Central memory CD8-positive, alpha-beta T cell (primary cell): ENCODE measurements at regions not wholly inside any gene's neighbourhood (a gene's known extent, or its start where the extent isn't known, plus 50 kb on each side); places are given as distances from the start of the nearest gene placed in this dataset.

Experiments
- ATAC-seq: fragments of 150-1000 bp; cut with Tn5 transposase; replicated peaks from 2 replicates; pipeline ENCODE4 v1.10.0; 2022; ENCODE audit warnings: mild to moderate bottlenecking, moderate FRiP score, moderate number of reproducible peaks; ENCODE audit not compliant: poor library complexity, severe bottlenecking; ENCODE audit errors: extremely low read depth
- DNase-seq, 2 donors: peaks; one replicate each; pipeline ENCODE4 v3.0.0; 2021; ENCODE audit warnings: low spot score in 2 of 2
- H3K27ac Mint-ChIP-seq: one replicate; pipeline ENCODE4 v1.8.0; 2022; ENCODE audit warnings: low read depth, mild to moderate bottlenecking, moderate library complexity, mixed read lengths
- H3K27me3 Mint-ChIP-seq: one replicate; pipeline ENCODE4 v1.8.0; 2022; ENCODE audit warnings: mixed read lengths
- H3K36me3 Mint-ChIP-seq: one replicate; pipeline ENCODE4 v1.8.0; 2022; ENCODE audit warnings: mild to moderate bottlenecking, moderate library complexity, mixed read lengths; ENCODE audit not compliant: insufficient read depth
- H3K4me1 Mint-ChIP-seq: one replicate; pipeline ENCODE4 v1.8.0; 2022; ENCODE audit warnings: mixed read lengths
- H3K4me3 Mint-ChIP-seq: one replicate; pipeline ENCODE4 v1.8.0; 2022; ENCODE audit warnings: mild to moderate bottlenecking, moderate library complexity, mixed read lengths
- H3K9me3 Mint-ChIP-seq: one replicate; pipeline ENCODE4 v1.8.0; 2022; ENCODE audit warnings: mixed read lengths

DNA sequence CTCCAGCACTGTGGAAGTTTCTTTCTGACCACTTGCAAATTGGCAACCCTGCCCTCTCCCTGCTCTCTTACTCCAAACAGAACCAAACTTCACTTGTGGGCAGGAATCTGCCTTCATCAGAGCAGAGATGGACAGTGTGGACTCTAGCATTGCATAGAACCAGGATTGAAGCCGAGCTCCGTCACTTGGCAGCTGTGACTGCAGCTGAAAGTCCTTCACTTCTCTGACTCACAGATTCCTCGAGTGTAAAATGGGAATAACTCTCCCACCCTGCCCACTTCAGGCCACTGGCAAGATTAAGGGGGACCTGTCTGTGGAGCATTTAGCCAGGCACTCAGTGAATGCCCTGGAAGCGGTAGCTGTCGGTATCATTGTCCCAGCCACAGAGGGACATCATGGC is 75.7 kb upstream of the ZBTB40 start:
- Mint-ChIP-seq H3K27ac (no peak overlapping the region), H3K4me3 (no peak overlapping the region), H3K27me3 (peaks cover 23% of the 10 kb centered on the region), H3K36me3 (peaks cover 2% of the 10 kb centered on the region), H3K4me1 (no peaks in the 10 kb centered on the region), H3K9me3 (no peaks in the 10 kb centered on the region)
- no peak for ATAC-seq
- DNase-seq: no peak

DNA sequence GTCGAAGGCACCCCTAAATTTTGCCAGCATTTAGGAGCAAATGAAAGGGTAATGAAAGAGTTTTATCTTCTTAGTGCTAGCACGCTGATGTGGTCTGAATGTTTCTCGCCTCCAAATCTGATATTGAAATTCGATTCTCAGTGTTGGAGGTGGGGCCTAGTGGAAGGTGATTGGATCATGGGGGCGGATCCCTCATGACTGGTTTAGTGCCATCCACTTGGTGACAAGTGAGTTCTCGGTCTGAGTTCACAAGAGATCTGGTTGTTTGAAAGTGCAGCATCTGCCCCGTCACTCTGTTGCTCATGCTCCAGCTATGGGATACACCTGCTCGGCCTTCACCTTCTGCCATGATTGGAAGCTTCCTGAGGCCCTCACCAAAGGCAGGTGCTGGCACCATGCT is 75.1 kb upstream of the ZBTB40 start:
- Mint-ChIP-seq H3K4me1 (no peaks in the 10 kb centered on the region), H3K36me3 (peaks cover 2% of the 10 kb centered on the region), H3K27me3 (peaks cover 21% of the 10 kb centered on the region), H3K9me3 (no peaks in the 10 kb centered on the region), H3K27ac (no peak overlapping the region), H3K4me3 (no peak overlapping the region)
- no peak for DNase-seq
- ATAC-seq: no peak

DNA sequence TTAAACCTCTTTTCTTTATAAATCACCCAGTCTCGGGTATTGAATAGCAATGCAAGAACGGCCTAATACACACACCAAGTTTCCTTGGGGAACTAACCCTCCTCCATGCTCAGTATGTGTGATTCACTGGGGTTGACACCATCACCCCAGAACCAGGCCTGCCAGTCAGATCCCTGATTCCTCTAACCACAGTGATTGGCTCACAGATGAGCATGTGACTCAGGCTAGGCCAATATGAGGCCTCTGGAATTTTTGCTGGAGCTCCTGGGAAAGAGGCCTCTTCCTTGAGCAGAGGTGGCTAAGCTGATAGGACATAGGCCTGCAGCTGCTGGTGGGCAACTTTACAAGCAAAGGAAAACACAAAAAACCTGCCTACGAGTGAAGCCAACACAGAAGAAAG is 74.7 kb upstream of the ZBTB40 start:
- H3K36me3 Mint-ChIP-seq: peaks cover 2% of the 10 kb centered on the region
- peaks cover 19% of the 10 kb centered on the region for H3K27me3 Mint-ChIP-seq
- H3K4me1 Mint-ChIP-seq: no peaks in the 10 kb centered on the region
- DNase-seq (no peak), ATAC-seq (no peak)
- H3K4me3 Mint-ChIP-seq: no peak overlapping the region
- no peaks in the 10 kb centered on the region for H3K9me3 Mint-ChIP-seq
- no peak overlapping the region for H3K27ac Mint-ChIP-seq

DNA sequence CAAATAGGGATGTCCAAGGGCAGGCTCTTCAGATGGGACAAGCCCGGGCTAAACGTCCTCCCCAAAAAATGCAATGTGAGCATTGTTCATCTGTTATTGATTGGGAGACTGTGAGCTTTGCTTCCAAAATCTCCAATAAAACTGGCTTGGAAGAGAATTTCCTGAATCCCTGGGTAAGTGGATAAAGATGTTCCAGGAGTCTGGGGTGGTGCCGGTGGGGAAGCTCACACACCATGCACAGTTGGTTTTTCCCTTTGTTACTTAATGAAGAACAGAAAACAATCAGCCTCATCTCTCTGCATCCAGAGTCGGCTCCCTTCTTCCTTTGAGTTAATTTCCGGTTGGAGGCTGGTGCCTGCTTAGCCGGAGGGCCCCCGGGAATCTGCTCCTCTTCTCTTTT is 72.1 kb upstream of the ZBTB40 start:
- no peaks in the 10 kb centered on the region for H3K4me1 Mint-ChIP-seq
- no peaks in the 10 kb centered on the region for H3K9me3 Mint-ChIP-seq
- peaks cover 2% of the 10 kb centered on the region for H3K36me3 Mint-ChIP-seq
- H3K4me3 Mint-ChIP-seq: no peak overlapping the region
- H3K27ac Mint-ChIP-seq: no peak overlapping the region
- DNase-seq (no peak), ATAC-seq (no peak)
- H3K27me3 Mint-ChIP-seq: peaks cover 37% of the 10 kb centered on the region

DNA sequence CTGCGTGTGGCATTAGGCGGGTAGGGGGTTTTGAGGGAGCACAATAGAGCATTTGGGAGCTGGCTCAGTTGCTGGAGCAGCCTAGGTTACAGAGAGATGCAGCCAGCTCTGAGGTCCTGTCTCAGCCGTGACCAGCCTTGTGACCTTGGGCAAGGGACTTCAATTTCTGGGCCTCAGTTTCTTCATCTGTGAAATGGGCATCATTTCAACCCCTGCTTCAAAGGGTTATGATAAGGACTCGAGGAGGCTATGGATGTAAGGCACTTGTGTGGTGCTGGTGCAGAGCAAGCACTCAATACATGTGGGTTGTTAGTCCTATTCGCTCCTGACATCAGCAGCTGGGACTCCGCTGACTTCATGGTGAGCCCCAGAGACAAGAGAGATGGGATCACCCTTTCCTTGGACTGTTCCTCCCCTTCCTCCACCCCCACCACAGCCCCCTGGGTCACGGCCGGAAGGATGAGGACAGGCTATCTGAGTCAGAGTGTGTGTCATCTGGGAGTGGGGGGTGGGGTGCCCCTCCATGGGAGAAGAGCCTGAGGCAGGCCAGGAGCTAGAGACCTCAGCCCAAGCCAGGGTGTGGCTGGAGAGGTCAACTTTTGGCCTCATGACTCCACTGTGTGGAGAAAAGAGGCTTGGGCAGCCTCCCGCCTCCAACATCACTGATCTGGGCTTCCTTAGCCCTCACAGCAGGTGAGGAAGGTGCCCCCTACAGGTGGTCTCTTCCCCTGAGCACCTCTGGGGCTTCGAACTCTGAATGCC is 71.4 kb upstream of the ZBTB40 start:
- Mint-ChIP-seq H3K27me3 (peaks cover 39% of the 10 kb centered on the region), H3K9me3 (no peaks in the 10 kb centered on the region), H3K4me3 (no peak overlapping the region), H3K36me3 (peaks cover 2% of the 10 kb centered on the region), H3K4me1 (no peaks in the 10 kb centered on the region), H3K27ac (no peak overlapping the region)
- DNase-seq (no peak), ATAC-seq (no peak)

DNA sequence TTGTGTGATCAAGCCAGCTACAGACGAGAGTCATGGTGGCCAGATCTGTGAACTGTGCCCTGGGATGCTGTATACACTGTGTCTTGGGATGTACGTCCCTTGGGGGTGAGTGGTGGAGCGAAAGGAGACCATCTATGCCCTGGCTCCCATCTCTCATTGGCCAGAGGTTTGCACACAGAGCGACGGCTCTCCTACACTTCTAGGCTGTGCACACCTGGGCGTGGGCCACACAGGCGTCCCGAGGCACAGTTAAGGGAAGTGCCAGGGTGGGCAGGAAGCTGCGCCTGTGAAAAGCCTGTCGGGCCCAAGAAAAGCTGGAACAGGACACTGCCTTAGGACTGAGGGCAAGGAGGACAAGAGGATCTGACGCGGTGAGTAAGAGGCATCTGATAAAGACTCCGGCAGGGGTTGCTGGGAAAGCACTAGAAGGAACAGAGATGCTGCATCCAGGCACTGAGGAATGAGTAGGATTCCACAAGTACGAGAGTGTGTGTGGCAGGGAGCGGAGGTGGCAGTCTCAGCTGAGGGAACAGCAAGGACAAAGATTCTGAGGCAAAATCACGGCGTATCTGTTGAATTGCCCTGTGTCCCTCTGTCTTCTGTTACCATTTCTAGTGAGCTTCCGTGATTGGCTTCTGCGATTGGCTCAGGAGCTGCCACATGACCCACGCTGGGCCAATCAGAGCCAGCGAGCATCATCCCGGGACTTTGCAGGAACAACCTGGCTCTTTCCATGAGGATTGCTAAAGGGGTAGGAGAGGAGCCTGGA is 67.9 kb upstream of the ZBTB40 start:
- peaks cover 64% of the 10 kb centered on the region for H3K27me3 Mint-ChIP-seq
- peaks cover 2% of the 10 kb centered on the region for H3K36me3 Mint-ChIP-seq
- H3K27ac Mint-ChIP-seq: no peak overlapping the region
- no peak overlapping the region for H3K4me3 Mint-ChIP-seq
- no peak for ATAC-seq
- no peaks in the 10 kb centered on the region for H3K4me1 Mint-ChIP-seq
- no peak for DNase-seq
- H3K9me3 Mint-ChIP-seq: no peaks in the 10 kb centered on the region

DNA sequence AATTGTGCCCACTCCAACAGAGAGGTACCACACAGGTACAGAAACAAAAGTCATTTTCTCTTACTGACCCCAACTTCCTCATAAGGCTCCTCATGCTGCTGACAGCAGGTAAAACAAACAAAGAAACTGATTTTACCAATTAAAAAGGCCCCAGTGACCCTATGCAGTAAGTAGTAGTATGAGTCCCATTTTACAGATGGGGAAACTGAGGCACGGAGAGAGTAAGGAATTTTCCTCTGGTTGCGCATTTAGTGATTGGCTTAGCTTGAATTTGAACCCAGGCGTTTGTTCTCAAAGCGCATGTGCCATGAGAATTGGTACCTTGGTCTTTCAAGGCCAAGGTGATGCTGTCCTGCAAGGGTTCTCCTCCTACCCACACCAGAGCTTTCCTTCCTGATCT is 66.1 kb upstream of the ZBTB40 start:
- DNase-seq (no peak), ATAC-seq (no peak)
- peaks cover 73% of the 10 kb centered on the region for H3K27me3 Mint-ChIP-seq

DNA sequence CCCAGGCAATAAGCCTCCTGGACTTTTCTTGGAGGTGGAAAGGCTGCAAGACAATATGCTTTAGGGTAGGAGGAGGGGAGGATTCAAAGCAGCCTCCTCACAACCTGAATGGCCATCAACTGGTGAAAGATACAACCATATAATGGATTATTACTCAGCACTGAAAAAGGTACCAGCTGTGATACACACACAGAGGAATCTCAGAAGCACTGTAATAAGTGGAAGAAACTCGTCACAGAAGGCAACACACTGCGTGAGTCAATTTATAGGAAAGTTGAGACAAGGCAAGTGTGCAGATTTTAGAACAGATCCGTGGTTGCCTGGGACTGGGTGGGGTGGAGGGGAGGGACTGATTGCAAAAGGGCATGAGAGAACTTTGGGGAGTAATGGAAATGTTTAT is 64.9 kb upstream of the ZBTB40 start:
- no peaks in the 10 kb centered on the region for H3K9me3 Mint-ChIP-seq
- DNase-seq (no peak), ATAC-seq (no peak)
- H3K4me3 Mint-ChIP-seq: no peak overlapping the region
- no peaks in the 10 kb centered on the region for H3K36me3 Mint-ChIP-seq
- no peaks in the 10 kb centered on the region for H3K4me1 Mint-ChIP-seq
- H3K27ac Mint-ChIP-seq: no peak overlapping the region
- peaks cover 75% of the 10 kb centered on the region for H3K27me3 Mint-ChIP-seq

More for the DNA sequence above, 66.1 kb upstream of the ZBTB40 start:
- Mint-ChIP-seq H3K36me3 (no peaks in the 10 kb centered on the region), H3K27ac (no peak overlapping the region), H3K9me3 (no peaks in the 10 kb centered on the region), H3K4me3 (no peak overlapping the region), H3K4me1 (no peaks in the 10 kb centered on the region)

DNA sequence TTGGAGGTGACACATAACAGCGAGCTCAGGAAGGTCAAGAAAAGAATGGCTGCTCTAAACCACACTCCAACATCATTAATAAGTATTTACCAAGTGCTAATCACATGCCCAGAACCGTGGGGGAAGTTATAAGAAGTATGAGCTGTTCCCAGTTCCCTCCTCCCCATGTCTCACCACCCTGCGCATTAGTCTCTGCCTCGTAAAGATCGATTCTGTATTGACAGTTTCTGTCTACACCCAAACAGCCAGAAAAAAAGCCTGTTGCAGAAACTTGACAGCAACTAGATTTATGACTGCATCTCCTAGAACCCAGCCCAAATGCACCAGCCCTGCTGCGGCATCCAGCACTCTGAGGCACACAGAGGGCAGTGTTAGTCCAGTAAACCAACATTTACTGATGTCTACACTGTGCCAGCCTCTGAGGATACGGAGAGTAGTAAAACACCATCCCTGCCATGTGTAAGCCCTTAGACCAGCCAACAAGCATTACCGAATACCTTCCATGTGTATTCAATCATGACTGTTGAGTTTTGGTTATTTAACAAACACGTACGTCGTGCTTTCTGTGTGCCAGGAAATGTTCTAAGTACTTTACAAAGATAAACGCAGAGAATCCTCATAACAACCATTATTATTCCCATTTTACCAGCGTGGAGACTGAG is 63.6 kb upstream of the ZBTB40 start:
- Mint-ChIP-seq H3K4me1 (no peaks in the 10 kb centered on the region), H3K27me3 (peaks cover 84% of the 10 kb centered on the region), H3K4me3 (no peak overlapping the region), H3K36me3 (no peaks in the 10 kb centered on the region), H3K27ac (no peak overlapping the region), H3K9me3 (no peaks in the 10 kb centered on the region)
- ATAC-seq (no peak), DNase-seq (no peak)

DNA sequence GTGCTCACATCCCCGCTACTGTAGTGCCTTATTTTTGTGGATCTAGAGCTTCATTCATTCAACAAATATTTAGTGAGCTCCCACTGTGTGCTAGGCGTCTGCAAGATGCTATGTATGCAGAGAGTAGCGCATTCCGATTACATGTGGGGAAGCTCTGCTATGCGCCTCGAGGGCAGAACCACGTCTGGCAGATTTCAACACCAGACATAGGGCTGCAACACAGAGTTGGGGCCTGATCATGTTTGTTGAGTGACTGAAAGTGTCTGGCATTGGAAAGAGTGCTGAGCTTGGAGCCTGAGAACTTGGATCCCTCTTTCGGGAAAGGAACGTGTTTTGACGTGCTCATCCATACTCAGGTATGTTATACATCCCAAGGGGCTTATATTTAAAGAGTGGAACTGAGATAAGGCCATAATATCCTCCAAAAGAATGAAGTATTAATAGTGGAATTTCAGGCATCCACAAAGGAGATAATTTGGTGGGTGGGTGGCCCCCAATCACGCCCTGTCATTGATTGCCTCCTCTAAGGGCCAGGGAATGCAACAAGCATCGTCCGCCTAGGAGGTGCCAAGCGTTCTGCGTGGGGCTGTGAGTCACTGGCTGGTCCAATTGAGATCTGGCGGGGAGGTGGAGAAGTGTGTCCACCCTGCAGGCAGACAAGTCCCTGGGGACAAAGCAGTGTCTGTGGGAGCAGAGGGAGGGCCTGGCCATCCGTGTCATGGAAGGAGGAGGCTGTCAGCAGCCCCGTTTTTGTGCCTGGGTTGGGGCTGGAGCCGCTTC is 62.8 kb upstream of the ZBTB40 start:
- no peak for ATAC-seq
- no peaks in the 10 kb centered on the region for H3K9me3 Mint-ChIP-seq
- H3K27me3 Mint-ChIP-seq: peaks cover 84% of the 10 kb centered on the region
- no peak overlapping the region for H3K27ac Mint-ChIP-seq
- DNase-seq: no peak
- no peak overlapping the region for H3K4me3 Mint-ChIP-seq
- H3K4me1 Mint-ChIP-seq: no peaks in the 10 kb centered on the region
- no peaks in the 10 kb centered on the region for H3K36me3 Mint-ChIP-seq

DNA sequence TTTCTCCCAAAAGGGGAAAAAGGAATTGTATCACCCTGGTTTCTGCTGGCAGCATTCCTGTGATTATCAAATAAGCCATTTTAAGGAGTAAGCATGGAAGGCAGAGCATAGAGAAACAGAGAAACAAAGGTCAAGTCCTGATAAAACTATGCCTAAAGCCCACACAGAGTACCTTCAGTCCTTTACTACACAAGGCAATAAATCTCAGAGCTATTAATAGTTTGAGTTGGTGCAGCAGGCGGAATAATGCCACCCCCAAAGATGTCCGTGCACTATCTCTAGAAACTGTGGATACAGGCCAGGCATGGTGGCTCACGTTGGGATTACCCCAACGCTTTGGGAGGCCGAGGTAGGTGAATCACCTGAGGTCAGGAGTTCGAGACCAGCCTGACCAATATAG is 58.1 kb upstream of the ZBTB40 start:
- Mint-ChIP-seq H3K4me3 (no peak overlapping the region), H3K27me3 (peaks cover 87% of the 10 kb centered on the region), H3K36me3 (no peaks in the 10 kb centered on the region), H3K9me3 (no peaks in the 10 kb centered on the region), H3K27ac (no peak overlapping the region), H3K4me1 (peaks cover 10% of the 10 kb centered on the region)
- ATAC-seq (no peak), DNase-seq (no peak)

DNA sequence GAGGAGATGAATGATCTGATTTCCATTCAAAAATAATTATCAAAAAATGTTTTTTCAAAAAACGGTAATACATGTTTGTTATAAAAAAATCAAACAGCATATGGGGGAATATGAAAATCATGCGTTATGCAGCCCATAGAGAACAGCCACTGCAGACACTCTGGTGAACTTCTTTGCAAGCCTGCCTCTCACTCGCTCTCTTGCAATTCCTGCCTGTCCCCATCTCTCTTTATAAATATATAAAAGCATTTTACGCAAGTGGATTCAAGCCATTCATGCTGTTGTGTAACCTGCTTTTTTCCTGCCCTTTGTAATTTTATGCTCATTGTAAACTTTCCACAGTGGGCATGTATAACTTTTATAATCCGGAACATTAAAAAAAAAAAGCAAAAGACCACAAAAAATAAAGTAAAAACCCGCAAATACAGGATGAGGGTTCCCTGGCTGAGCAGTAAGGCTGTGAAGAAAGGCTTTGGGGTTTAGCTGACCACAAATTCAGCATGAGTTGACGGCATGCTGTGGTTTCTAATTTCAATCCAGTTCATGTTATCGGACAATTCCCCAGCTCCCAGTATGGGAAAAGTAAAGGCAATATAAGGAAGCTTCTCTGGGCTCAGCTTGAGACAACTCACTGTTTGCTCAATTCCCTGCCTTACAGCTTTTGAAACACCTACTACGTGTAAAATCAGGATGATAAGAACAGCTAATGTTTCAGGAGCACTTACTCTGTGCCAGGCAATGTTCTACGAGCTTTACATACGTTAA is 52.8 kb upstream of the ZBTB40 start:
- Mint-ChIP-seq H3K4me3 (no peak overlapping the region), H3K4me1 (peaks cover 23% of the 10 kb centered on the region), H3K9me3 (no peaks in the 10 kb centered on the region), H3K27me3 (peaks cover 90% of the 10 kb centered on the region), H3K36me3 (peaks cover 2% of the 10 kb centered on the region), H3K27ac (no peak overlapping the region)
- ATAC-seq (peak; percentile 68), DNase-seq (no peak)
